ENCODE measurements at regions not wholly inside any gene's neighbourhood (a gene's known extent, or its start where the extent isn't known, plus 50 kb on each side); places are given as distances from the start of the nearest gene placed in this dataset.
"Not testable (repeated sequence)": the region's sequence is repeated elsewhere in the genome, so short reads cannot be mapped to it uniquely, and the experiment has no call there.

- whole genome bisulfite sequencing, 4 donors: 84 to 90% (median 89%) methylated on average over 4 of the region's 4 CpGs
- intact Hi-C loops (cut with DNase I): no loop called here
- DNase-seq: no peak
- Histone ChIP-seq H3K27me3 (no peaks in the 10 kb centered on the region), H3K36me3 (replicated peaks in 1 of 2) (no peaks in the 10 kb centered on the region), H3K27ac (no peak overlapping the region), H3K9me3 (replicated peaks in 1 of 3) (no peaks in the 10 kb centered on the region), H3K4me3 (no peak overlapping the region), H3K4me1 (replicated peaks in 1 of 2) (peaks cover 0 to 5% of the 10 kb centered on the region in 2 donors)
- TF ChIP-seq CTCF (IDR thresholded peaks at IDR 0.05) (no peak), POLR2A (IDR thresholded peaks at IDR 0.05) (no peak)
Measured at GRCh38 chr6:27124252-27124657, 123.2 kb upstream of the PRSS16 start.

GRCh38 chr6:27126046-27126814 lies 121.3 kb upstream of the PRSS16 start:
- DNase-seq: no peak
- intact Hi-C loops (cut with DNase I): no loop called here
- TF ChIP-seq CTCF (IDR thresholded peaks at IDR 0.05): no peak
- no peak for TF ChIP-seq POLR2A (IDR thresholded peaks at IDR 0.05)
- Histone ChIP-seq H3K9me3 (replicated peaks in 1 of 3) (no peaks in the 10 kb centered on the region), H3K36me3 (replicated peaks in 1 of 2) (no peaks in the 10 kb centered on the region), H3K4me3 (peak overlapping the region in 1 of 4 donors; percentile 48), H3K27me3 (no peaks in the 10 kb centered on the region), H3K4me1 (replicated peaks in 1 of 2) (peaks cover 0 to 5% of the 10 kb centered on the region in 2 donors), H3K27ac (peak overlapping the region in 3 of 5 donors; percentile 36 to 54 (median 37))
- 91 to 98% (median 94%) methylated on average over 6 of the region's 6 CpGs for whole genome bisulfite sequencing, 4 donors

- peak overlapping the region in 4 of 5 donors; percentile 36 to 54 (median 39) for H3K27ac ChIP-seq
- no peaks in the 10 kb centered on the region for H3K9me3 ChIP-seq (replicated peaks in 1 of 3)
- DNase-seq: peak; percentile 88 to 95 (median 92)
- 17 to 21% (median 18%) methylated on average over 20 to 23 of the region's 23 CpGs for WGBS, 4 donors
- no peaks in the 10 kb centered on the region for H3K36me3 ChIP-seq (replicated peaks in 1 of 2)
- H3K4me3 ChIP-seq: peak overlapping the region in 1 of 4 donors; percentile 48
- intact Hi-C loops (cut with DNase I): no loop called here
- peaks cover 1 to 6% of the 10 kb centered on the region in 2 donors for H3K4me1 ChIP-seq (replicated peaks in 1 of 2)
- H3K27me3 ChIP-seq: no peaks in the 10 kb centered on the region
- TF ChIP-seq POLR2A (IDR thresholded peaks at IDR 0.05) (peak in 1 of 2 donors; percentile 44), CTCF (IDR thresholded peaks at IDR 0.05) (peak; percentile 74 to 88 (median 76))
Measured at GRCh38 chr6:27126815-27127537, 120.5 kb upstream of the PRSS16 start.

GRCh38 chr6:27127874-27128273 lies 119.6 kb upstream of the PRSS16 start:
- peaks cover 5 to 11% of the 10 kb centered on the region in 2 donors for H3K4me1 ChIP-seq (replicated peaks in 1 of 2)
- H3K27me3 ChIP-seq; H3K27ac ChIP-seq; H3K4me3 ChIP-seq; DNase-seq; H3K36me3 ChIP-seq (replicated peaks in 1 of 2); H3K9me3 ChIP-seq (replicated peaks in 1 of 3); intact Hi-C loops (cut with DNase I): not testable (repeated sequence)
- 88 to 93% (median 89%) methylated on average over 4 of the region's 4 CpGs for WGBS, 4 donors

Data from adrenal gland (tissue), 9 donors.